Ishikawa (cell line): ENCODE measurements at regions not wholly inside any gene's neighbourhood (a gene's known extent, or its start where the extent isn't known, plus 50 kb on each side); places are given as distances from the start of the nearest gene placed in this dataset.

ENCODE experiments used
- CEBPB ChIP-seq: IDR thresholded peaks from 2 replicates; pipeline ENCODE4 v1.6.1; 2012
- EP300 ChIP-seq: IDR thresholded peaks from 2 replicates; pipeline ENCODE4 v1.6.1; 2012; ENCODE audit warnings: borderline replicate concordance
- FOXM1 ChIP-seq: IDR thresholded peaks from 2 replicates; pipeline ENCODE4 v1.6.1; 2012; ENCODE audit warnings: low read depth, borderline replicate concordance
- NFIC ChIP-seq: IDR thresholded peaks from 2 replicates; pipeline ENCODE4 v1.6.1; 2012
- RAD21 ChIP-seq: IDR thresholded peaks from 2 replicates; pipeline ENCODE4 v1.6.1; 2012; ENCODE audit warnings: low read depth
- REST ChIP-seq: IDR thresholded peaks from 2 replicates; pipeline ENCODE4 v1.6.1; 2012; ENCODE audit warnings: low read depth, mild to moderate bottlenecking
- TAF1 ChIP-seq: IDR thresholded peaks from 2 replicates; pipeline ENCODE4 v1.6.1; 2012; ENCODE audit warnings: low read depth, mild to moderate bottlenecking
- TCF12 ChIP-seq: IDR thresholded peaks from 2 replicates; pipeline ENCODE4 v1.6.1; 2012; ENCODE audit warnings: low read depth
- USF1 ChIP-seq: IDR thresholded peaks from 2 replicates; pipeline ENCODE4 v1.6.1; 2012
- YY1 ChIP-seq: IDR thresholded peaks from 2 replicates; pipeline ENCODE4 v1.6.1; 2012; ENCODE audit warnings: low read depth
- ZBTB7A ChIP-seq: IDR thresholded peaks from 2 replicates; pipeline ENCODE4 v1.6.1; 2012; ENCODE audit warnings: low read depth
- TF ChIP-seq, protein P1 (sequence below): IDR thresholded peaks from 2 replicates; pipeline ENCODE4 v1.6.1; 2012

DNA sequence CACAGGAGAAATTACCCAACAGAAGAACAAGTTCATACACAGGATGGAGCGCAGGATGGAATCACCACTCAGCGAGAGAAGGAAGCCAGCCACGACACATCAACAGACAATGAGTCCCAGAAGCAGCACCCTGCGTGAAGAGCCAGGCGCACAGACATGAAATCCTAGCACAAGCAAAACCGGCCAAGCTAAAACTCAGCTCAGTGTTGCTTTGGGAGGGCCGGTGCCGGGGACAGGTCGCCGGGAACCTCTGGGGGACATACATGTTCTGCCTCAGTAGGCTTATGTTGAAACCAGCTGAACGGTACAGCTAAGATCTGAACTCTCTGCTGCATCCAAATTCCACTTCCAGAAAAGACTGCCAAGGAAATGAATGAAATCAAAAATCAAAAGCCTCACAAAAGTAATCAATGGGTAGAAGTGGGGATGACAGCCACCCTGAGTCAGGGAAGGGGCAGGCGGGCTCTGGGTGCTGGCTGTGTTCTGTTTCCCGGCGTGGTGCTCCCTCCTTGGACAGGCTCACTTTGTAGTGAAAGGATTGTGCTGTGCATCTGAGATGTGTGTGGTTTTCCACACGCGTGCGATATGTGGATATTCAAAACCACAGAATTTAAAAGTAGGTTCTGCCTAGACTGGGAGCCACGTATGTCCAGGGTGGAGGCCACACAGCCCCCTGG is 114.7 kb downstream of the PDGFA start:
- TF ChIP-seq USF1 (no peak), REST (no peak), TAF1 (no peak), TCF12 (no peak), CEBPB (no peak), EP300 (no peak), YY1 (no peak), ZBTB7A (no peak), RAD21 (no peak), FOXM1 (no peak), NFIC (no peak)
- TF ChIP-seq, protein P1, sequence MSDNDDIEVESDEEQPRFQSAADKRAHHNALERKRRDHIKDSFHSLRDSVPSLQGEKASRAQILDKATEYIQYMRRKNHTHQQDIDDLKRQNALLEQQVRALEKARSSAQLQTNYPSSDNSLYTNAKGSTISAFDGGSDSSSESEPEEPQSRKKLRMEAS: no peak
